HepG2 (cell line): ENCODE measurements at regions not wholly inside any gene's neighbourhood (a gene's known extent, or its start where the extent isn't known, plus 50 kb on each side); places are given as distances from the start of the nearest gene placed in this dataset.

Experiments
- ATAC-seq: fragments of 200-7000 bp; cut with Tn5 transposase; 3 replicates; pipeline ENCODE4 v1.9.1; 2020; ENCODE audit warnings: mild to moderate bottlenecking, moderate library complexity
- BruUV-seq: library from RNA; stranded (reverse); fragments of 400-500 nt; replicated peaks from 2 replicates; lab custom pipeline; 2021; lab: Mats Ljungman, UMichigan
- CTCF ChIA-PET: fragments of 300-600 bp; formaldehyde crosslinking; extraction: SDS; loops from one replicate; lab custom pipeline; 2021; ENCODE audit warnings: low total read pairs, inconsistent platforms, low intra/inter-chr PET ratio; lab: Yijun Ruan, JAX
- POLR2A ChIA-PET: fragments of 350-600 bp; sonication (Branson Sonifier 250); formaldehyde crosslinking; loops from one replicate; lab custom pipeline; 2020; ENCODE audit warnings: antibody characterized with exemption, inconsistent platforms; lab: Yijun Ruan, JAX
- DNase-seq: peaks from one replicate; pipeline ENCODE4 v3.0.0-alpha.2; 2015; ENCODE audit warnings: low spot score
- FAIRE-seq: peaks from 3 replicates; lab custom pipeline; 2011; peaks lifted over from hg19 to GRCh38; lab: Jason Lieb, UNC
- H2AFZ ChIP-seq: one replicate; pipeline ENCODE4 v1.6.1; 2011; ENCODE audit warnings: low read length, inconsistent platforms
- H3K27ac ChIP-seq: fragments of 300-600 bp; 3 replicates; pipeline ENCODE4 v1.8.0; 2011; ENCODE audit warnings: mixed run types, mild to moderate bottlenecking, mixed read lengths, low read length, inconsistent platforms; ENCODE audit not compliant: insufficient read depth; ENCODE audit errors: extremely low read length
- H3K27me3 ChIP-seq, 2 experiments: fragments of 200-600 bp in 1 of 2; 2 replicates in 1 of 2; 3 replicates in 1 of 2; pipeline versions ENCODE4 v1.6.0 to v1.8.0; 2011; ENCODE audit warnings: low read length in 2 of 2, mild to moderate bottlenecking in 2 of 2, moderate library complexity in 2 of 2, inconsistent platforms in 1 of 2; ENCODE audit not compliant: insufficient read depth in 2 of 2, control insufficient read depth in 1 of 2
- H3K36me3 ChIP-seq, 2 experiments: fragments of 200-600 bp in 1 of 2; replicated peaks in 1 of 2; 2 replicates in 1 of 2; 3 replicates in 1 of 2; pipeline versions ENCODE4 v1.5.1 to v1.8.0; 2011; ENCODE audit warnings: low read length in 2 of 2, inconsistent platforms in 1 of 2; ENCODE audit not compliant: insufficient read depth in 2 of 2, control insufficient read depth in 1 of 2
- H3K4me1 ChIP-seq: 2 replicates; pipeline ENCODE4 v1.5.1; 2012; ENCODE audit warnings: low read length, inconsistent platforms; ENCODE audit not compliant: insufficient read depth
- H3K4me2 ChIP-seq: 2 replicates; pipeline ENCODE4 v1.6.0; 2011; ENCODE audit warnings: low read depth, low read length, inconsistent platforms
- H3K4me3 ChIP-seq, 3 experiments: fragments of 200-600 bp in 1 of 3; sonication (generic), shearing (Covaris generic) in 1 of 3; replicated peaks in 1 of 3; 2 replicates each; pipeline ENCODE4 v1.5.1; 2011 to 2016; ENCODE audit warnings: low read length in 3 of 3, inconsistent platforms in 2 of 3, low read depth in 2 of 3, mild to moderate bottlenecking in 2 of 3, control low read depth in 1 of 3, mixed read lengths in 1 of 3; ENCODE audit not compliant: insufficient read depth in 1 of 3
- H3K79me2 ChIP-seq: one replicate; pipeline ENCODE4 v1.6.1; 2011; ENCODE audit warnings: low read length, inconsistent platforms; ENCODE audit not compliant: insufficient read depth
- H3K9ac ChIP-seq: 2 replicates; pipeline ENCODE4 v1.6.0; 2011; ENCODE audit warnings: mild to moderate bottlenecking, low read depth, low read length, inconsistent platforms; ENCODE audit not compliant: insufficient read depth
- H3K9me3 ChIP-seq: 2 replicates; pipeline ENCODE4 v1.5.1; 2012; ENCODE audit warnings: mild to moderate bottlenecking, low read length
- H4K20me1 ChIP-seq: 2 replicates; pipeline ENCODE4 v1.6.0; 2011; ENCODE audit warnings: inconsistent platforms, mild to moderate bottlenecking, low read length, moderate library complexity; ENCODE audit not compliant: insufficient read depth
- GABPA ChIP-seq, 2 experiments: IDR thresholded peaks; 2 replicates each; pipeline ENCODE4 v1.6.1; 2011 to 2016; ENCODE audit warnings: low read depth in 2 of 2, low read length in 1 of 2, missing biosample characterization in 1 of 2, missing genetic modification characterization in 1 of 2
- SOX5 ChIP-seq: IDR thresholded peaks from 2 replicates; pipeline ENCODE4 v1.6.1; 2016; ENCODE audit warnings: borderline replicate concordance
- ZFP62 ChIP-seq: sonication (generic); formaldehyde crosslinking; IDR thresholded peaks from 2 replicates; pipeline ENCODE4 v1.4.0; 2020; ENCODE audit warnings: missing genetic modification reagents
- ZIK1 ChIP-seq: sonication (generic); formaldehyde crosslinking; IDR thresholded peaks from 2 replicates; pipeline ENCODE4 v1.5.0; 2020; ENCODE audit warnings: mild to moderate bottlenecking, low read depth, missing genetic modification reagents, borderline replicate concordance
- ZNF143 ChIP-seq: sonication (generic); formaldehyde crosslinking; IDR thresholded peaks from 2 replicates; pipeline ENCODE4 v1.4.0; 2020; ENCODE audit warnings: missing genetic modification reagents
- ZNF839 ChIP-seq: sonication (generic); formaldehyde crosslinking; IDR thresholded peaks from 2 replicates; pipeline ENCODE4 v1.4.0; 2020; ENCODE audit warnings: missing genetic modification reagents, mild to moderate bottlenecking, borderline replicate concordance
- WGBS: methylation state at CpG from one replicate; pipeline ENCODE4 v1.1.6; 2017; ENCODE audit warnings: low lambda C conversion rate; 5-methylcytosine and 5-hydroxymethylcytosine counted together
- in situ Hi-C: cut with HindIII; loops from 2 replicates; pipeline ENCODE4 v1.10.0; 2017; ENCODE audit warnings: low pct_unique_long_range_greater_than_20kb; ENCODE audit not compliant: extremely low pct_ligation_motif_present
- intact Hi-C: fragments of 100-400 bp; cut with micrococcal nuclease; formaldehyde crosslinking; loops from one replicate; pipeline ENCODE4 v1.10.0; 2022; ENCODE audit not compliant: unreplicated experiment
- TF ChIP-seq, protein P1 (sequence below): sonication (generic); formaldehyde crosslinking; IDR thresholded peaks from 2 replicates; pipeline ENCODE4 v1.4.0; 2020; ENCODE audit warnings: missing genetic modification reagents
- TF ChIP-seq, protein P2 (sequence below): conservative IDR thresholded peaks from 2 replicates; pipeline ENCODE4 v1.6.1; 2018; ENCODE audit warnings: missing genetic modification reagents

DNA sequence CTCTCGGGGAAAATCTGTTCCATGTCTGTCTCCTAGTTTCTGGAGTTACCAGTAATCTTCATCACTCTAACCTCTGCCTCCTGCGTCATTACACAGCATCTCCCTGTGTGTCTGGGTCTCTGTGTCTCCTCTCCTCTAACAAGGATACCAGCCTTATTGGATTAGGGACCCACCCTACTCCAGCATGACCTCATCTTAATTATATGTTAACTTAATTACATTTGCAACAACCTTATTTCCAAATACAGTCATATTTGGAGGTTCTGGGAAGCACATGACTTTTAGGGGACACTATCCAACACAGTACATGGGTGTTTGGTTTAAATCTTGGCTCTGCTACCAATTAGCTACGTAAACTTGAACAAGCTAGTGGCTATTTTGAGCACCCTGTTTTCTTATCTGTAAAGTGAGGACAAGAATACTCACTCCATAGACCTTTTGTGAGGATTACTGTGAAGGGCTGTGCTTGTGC is 83.9 kb upstream of the SGIP1 start:
- H3K9ac ChIP-seq = no peak overlapping the region
- H3K4me2 ChIP-seq = no peak overlapping the region
- no peaks in the 10 kb centered on the region for H4K20me1 ChIP-seq
- ATAC-seq (no peak), DNase-seq (no peak), FAIRE-seq (no peak)
- in situ Hi-C loops (loop anchor here (25.0 kb wide), 1 partner anchor 488 kb away; no protein-coding TSS in a partner anchor), intact Hi-C loops (no loop called here)
- H3K79me2 ChIP-seq = no peaks in the 10 kb centered on the region
- TF ChIP-seq ZNF839 (no peak), ZNF143 (CRISPR knock-in tag) (no peak), ZFP62 (CRISPR knock-in tag) (no peak), ZIK1 (CRISPR knock-in tag) (no peak), GABPA (IDR thresholded peaks at IDR 0.05; ENCODE audit: low read depth, low read length) (no peak), GABPA (CRISPR knock-in tag; IDR thresholded peaks at IDR 0.05; ENCODE audit: low read depth) (no peak), SOX5 (CRISPR knock-in tag) (no peak)
- TF ChIP-seq, protein P1, sequence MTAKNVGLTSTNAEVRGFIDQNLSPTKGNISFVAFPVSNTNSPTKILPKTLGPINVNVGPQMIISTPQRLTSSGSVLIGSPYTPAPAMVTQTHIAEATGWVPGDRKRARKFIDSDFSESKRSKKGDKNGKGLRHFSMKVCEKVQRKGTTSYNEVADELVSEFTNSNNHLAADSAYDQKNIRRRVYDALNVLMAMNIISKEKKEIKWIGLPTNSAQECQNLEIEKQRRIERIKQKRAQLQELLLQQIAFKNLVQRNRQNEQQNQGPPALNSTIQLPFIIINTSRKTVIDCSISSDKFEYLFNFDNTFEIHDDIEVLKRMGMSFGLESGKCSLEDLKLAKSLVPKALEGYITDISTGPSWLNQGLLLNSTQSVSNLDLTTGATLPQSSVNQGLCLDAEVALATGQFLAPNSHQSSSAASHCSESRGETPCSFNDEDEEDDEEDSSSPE = no peak
- TF ChIP-seq, protein P2, sequence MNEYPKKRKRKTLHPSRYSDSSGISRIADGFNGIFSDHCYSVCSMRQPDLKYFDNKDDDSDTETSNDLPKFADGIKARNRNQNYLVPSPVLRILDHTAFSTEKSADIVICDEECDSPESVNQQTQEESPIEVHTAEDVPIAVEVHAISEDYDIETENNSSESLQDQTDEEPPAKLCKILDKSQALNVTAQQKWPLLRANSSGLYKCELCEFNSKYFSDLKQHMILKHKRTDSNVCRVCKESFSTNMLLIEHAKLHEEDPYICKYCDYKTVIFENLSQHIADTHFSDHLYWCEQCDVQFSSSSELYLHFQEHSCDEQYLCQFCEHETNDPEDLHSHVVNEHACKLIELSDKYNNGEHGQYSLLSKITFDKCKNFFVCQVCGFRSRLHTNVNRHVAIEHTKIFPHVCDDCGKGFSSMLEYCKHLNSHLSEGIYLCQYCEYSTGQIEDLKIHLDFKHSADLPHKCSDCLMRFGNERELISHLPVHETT (CRISPR knock-in tag) = no peak
- WGBS = 7% methylated on average over 3 of the region's 3 CpGs
- H3K27ac ChIP-seq = no peak overlapping the region
- BruUV-seq = no TSS peak
- POLR2A ChIA-PET = no interaction called here
- no peak overlapping the region for H3K4me3 ChIP-seq
- H3K36me3 ChIP-seq = no peaks in the 10 kb centered on the region
- H3K9me3 ChIP-seq = no peaks in the 10 kb centered on the region
- CTCF ChIA-PET = no interaction called here
- H3K4me1 ChIP-seq = no peaks in the 10 kb centered on the region
- no peaks in the 10 kb centered on the region for H3K27me3 ChIP-seq
- no peak overlapping the region for H2AFZ ChIP-seq
